Transverse colon (tissue), 4 donors: ENCODE measurements at regions not wholly inside any gene's neighbourhood (a gene's known extent, or its start where the extent isn't known, plus 50 kb on each side); places are given as distances from the start of the nearest gene placed in this dataset.

Experiments used
- DNase-seq: peaks from one replicate; pipeline ENCODE4 v3.0.0-alpha.2; 2019
- H3K27ac ChIP-seq, 4 donors: fragments of 200-600 bp; sonication (generic); 2 replicates each; pipeline ENCODE4 v1.5.1; 2016 to 2018; ENCODE audit warnings: inconsistent platforms in 4 of 4
- H3K27me3 ChIP-seq: fragments of 200-600 bp; sonication (generic); 2 replicates; pipeline ENCODE4 v1.5.1; 2017; ENCODE audit warnings: inconsistent platforms
- H3K36me3 ChIP-seq, 4 donors: fragments of 200-600 bp; sonication (generic); 2 replicates each; pipeline ENCODE4 v1.5.1; 2017 to 2019; ENCODE audit warnings: inconsistent platforms in 4 of 4
- H3K4me1 ChIP-seq, 4 donors: fragments of 200-600 bp; sonication (generic); 2 replicates each; pipeline ENCODE4 v1.5.1; 2017 to 2020; ENCODE audit warnings: inconsistent platforms in 4 of 4
- H3K4me3 ChIP-seq, 4 donors: fragments of 200-600 bp; sonication (generic); 1 replicate in 1 of 4; 2 replicates in 3 of 4; pipeline versions ENCODE4 v1.5.1 to v1.6.1; 2017 to 2019; ENCODE audit warnings: inconsistent platforms in 4 of 4
- H3K9me3 ChIP-seq, 2 donors: fragments of 200-600 bp; sonication (generic); 2 replicates each; pipeline ENCODE4 v1.5.1; 2017 to 2019; ENCODE audit warnings: inconsistent platforms in 2 of 2
- EP300 ChIP-seq: sonication (generic); formaldehyde crosslinking; IDR thresholded peaks from one replicate; pipeline ENCODE4 v1.6.1; 2017; ENCODE audit warnings: antibody characterized with exemption, low read depth
- POLR2A ChIP-seq: fragments of 450-650 bp; IDR thresholded peaks from one replicate; pipeline ENCODE4 v1.6.1; 2016; ENCODE audit warnings: antibody characterized with exemption, mild to moderate bottlenecking, moderate library complexity
- POLR2AphosphoS5 ChIP-seq, 3 donors: sonication (generic); formaldehyde crosslinking; IDR thresholded peaks; one replicate each; pipeline ENCODE4 v1.6.1; 2016; ENCODE audit warnings: antibody characterized with exemption in 3 of 3
- WGBS, 2 donors: methylation state at CpG; one replicate each; pipeline ENCODE4 v1.1.5; 2018; ENCODE audit warnings: low coverage in 1 of 2; 5-methylcytosine and 5-hydroxymethylcytosine counted together
- in situ Hi-C, 4 donors: fragments of 200-750 bp; cut with MboI; loops; one replicate each; pipeline versions ENCODE4 v1.15.0 to v1.15.1; 2017; ENCODE audit warnings: low sequenced_read_pairs in 3 of 4, low pct_ligation_motif_present in 1 of 4, low pct_unique_long_range_greater_than_20kb in 1 of 4
- intact Hi-C: fragments of 100-400 bp; cut with DNase I; formaldehyde crosslinking; loops from one replicate; pipeline ENCODE4 v1.15.1; 2023; ENCODE audit warnings: low total_unique reads
- TF ChIP-seq, protein P1 (sequence below), 5 experiments: fragments of 200-600 bp in 3 of 5; fragments of 450-650 bp in 2 of 5; sonication (generic) in 3 of 5; IDR thresholded peaks; 1 replicate in 2 of 5; 2 replicates in 3 of 5; pipeline ENCODE4 v1.5.1; 2016 to 2017; ENCODE audit warnings: antibody characterized with exemption in 5 of 5, inconsistent platforms in 3 of 5, mild to moderate bottlenecking in 2 of 5, moderate library complexity in 1 of 5

DNA sequence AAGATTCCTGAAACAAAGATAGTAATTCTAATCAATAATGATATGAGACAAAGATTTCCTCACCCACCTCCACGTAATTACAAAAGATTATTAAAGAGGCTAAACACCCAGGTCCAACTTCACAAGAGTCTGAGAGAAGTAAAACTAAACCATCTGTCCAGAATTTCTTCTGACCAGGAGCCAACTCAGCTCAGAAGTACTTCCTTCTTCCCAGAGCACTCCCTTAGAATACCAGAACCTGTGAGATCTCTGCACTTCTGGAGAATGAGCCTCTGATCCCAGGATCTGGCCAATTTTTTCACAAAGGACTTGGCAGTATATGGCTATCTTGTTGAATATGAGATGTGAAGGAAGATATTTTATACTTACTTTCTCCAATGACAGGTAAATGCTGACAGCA, 120.6 kb upstream of the PALMD start:
- Histone ChIP-seq H3K4me3 (no peak overlapping the region), H3K9me3 (no peaks in the 10 kb centered on the region), H3K27ac (no peak overlapping the region), H3K4me1 (no peaks in the 10 kb centered on the region), H3K27me3 (no peaks in the 10 kb centered on the region), H3K36me3 (no peaks in the 10 kb centered on the region)
- TF ChIP-seq EP300: no peak
- TF ChIP-seq POLR2A: no peak
- TF ChIP-seq, protein P1, sequence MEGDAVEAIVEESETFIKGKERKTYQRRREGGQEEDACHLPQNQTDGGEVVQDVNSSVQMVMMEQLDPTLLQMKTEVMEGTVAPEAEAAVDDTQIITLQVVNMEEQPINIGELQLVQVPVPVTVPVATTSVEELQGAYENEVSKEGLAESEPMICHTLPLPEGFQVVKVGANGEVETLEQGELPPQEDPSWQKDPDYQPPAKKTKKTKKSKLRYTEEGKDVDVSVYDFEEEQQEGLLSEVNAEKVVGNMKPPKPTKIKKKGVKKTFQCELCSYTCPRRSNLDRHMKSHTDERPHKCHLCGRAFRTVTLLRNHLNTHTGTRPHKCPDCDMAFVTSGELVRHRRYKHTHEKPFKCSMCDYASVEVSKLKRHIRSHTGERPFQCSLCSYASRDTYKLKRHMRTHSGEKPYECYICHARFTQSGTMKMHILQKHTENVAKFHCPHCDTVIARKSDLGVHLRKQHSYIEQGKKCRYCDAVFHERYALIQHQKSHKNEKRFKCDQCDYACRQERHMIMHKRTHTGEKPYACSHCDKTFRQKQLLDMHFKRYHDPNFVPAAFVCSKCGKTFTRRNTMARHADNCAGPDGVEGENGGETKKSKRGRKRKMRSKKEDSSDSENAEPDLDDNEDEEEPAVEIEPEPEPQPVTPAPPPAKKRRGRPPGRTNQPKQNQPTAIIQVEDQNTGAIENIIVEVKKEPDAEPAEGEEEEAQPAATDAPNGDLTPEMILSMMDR (IDR thresholded peaks at IDR 0.05): no peak
- TF ChIP-seq POLR2AphosphoS5 (IDR thresholded peaks at IDR 0.05): no peak
- in situ Hi-C loops: no loop called here
- WGBS, 2 donors: 41% methylated on average over 1 of the region's 1 CpG; no CpG with 5 or more reads in 1 of the 2 donors
- DNase-seq: no peak
- intact Hi-C loops: no loop called here

DNA sequence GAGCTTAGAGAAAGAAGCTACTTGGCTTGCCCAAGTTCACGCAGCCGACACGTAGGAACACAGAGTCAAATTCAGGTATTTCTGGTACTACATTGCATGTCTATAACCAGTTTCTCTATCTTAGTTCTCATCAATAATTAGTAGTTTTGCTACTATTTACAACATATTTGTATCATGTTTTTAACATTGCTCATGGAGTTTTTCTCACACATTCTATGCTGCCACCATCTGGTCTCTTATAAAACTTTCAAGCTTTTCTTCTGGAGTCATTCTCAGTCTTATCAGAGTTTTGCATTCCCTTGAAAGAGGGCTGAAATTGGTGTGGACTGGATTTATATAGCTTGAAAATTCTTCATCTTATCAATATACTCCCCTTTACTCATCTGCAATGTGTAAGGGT, 118.8 kb upstream of the PALMD start:
- TF ChIP-seq POLR2AphosphoS5 (IDR thresholded peaks at IDR 0.05) (no peak), EP300 (no peak), POLR2A (no peak)
- TF ChIP-seq, protein P1 (IDR thresholded peaks at IDR 0.05): no peak
- no peak overlapping the region for H3K27ac ChIP-seq
- in situ Hi-C loops: no loop called here
- 90 to 95% methylated on average over 3 of the region's 3 CpGs for WGBS, 2 donors
- no peaks in the 10 kb centered on the region for H3K9me3 ChIP-seq
- DNase-seq: no peak
- no peaks in the 10 kb centered on the region for H3K36me3 ChIP-seq
- H3K27me3 ChIP-seq: no peaks in the 10 kb centered on the region
- H3K4me1 ChIP-seq: no peaks in the 10 kb centered on the region
- intact Hi-C loops: no loop called here
- no peak overlapping the region for H3K4me3 ChIP-seq

DNA sequence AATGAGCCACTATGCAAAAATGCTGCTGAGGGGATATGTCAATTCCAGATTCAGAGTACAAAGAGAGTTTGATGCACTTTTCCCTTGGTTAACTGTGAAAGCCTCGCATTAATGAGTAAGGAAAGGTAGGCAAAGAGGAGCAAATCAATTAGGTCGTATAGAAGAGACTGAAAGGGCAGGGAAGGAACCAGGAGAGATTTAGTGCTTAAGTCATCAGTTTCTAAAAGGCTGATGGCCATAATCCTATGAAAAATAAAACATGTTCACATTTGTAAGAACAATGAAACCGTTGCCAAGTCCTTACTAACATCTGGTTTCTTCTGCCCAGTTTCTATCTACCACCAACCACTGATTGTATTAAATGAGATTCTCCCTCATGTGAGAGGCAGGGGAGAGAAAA, 118.4 kb upstream of the PALMD start:
- H3K27ac ChIP-seq: no peak overlapping the region
- H3K27me3 ChIP-seq: no peaks in the 10 kb centered on the region
- no peaks in the 10 kb centered on the region for H3K36me3 ChIP-seq
- no peak for DNase-seq
- WGBS, 2 donors: 52 to 65% methylated on average over 3 of the region's 3 CpGs
- intact Hi-C loops: no loop called here
- TF ChIP-seq POLR2AphosphoS5 (IDR thresholded peaks at IDR 0.05): no peak
- TF ChIP-seq POLR2A: no peak
- TF ChIP-seq EP300: no peak
- TF ChIP-seq, protein P1 (IDR thresholded peaks at IDR 0.05): no peak
- no peaks in the 10 kb centered on the region for H3K4me1 ChIP-seq
- in situ Hi-C loops: no loop called here
- H3K4me3 ChIP-seq: no peak overlapping the region
- no peaks in the 10 kb centered on the region for H3K9me3 ChIP-seq

DNA sequence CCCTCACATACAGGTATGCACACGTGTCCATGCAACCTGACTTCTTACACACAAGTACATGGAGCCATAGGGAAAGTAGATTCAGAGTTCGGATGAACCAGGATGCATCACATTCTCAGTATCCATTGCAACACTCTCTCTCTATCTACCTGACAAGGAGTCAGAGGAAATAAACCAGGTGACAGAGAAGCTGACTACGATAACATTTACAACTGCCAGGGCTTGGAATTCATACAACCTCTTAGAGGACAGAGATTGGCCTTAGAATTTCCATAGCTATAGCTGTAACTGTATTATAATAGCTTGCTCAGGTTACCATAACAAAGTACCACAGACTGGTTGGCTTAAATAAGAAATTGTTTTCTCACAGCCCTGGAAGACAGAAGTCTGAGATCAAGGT, 116.9 kb upstream of the PALMD start:
- in situ Hi-C loops: no loop called here

More for the DNA sequence above, 116.9 kb upstream of the PALMD start:
- Histone ChIP-seq H3K9me3 (no peaks in the 10 kb centered on the region), H3K4me3 (no peak overlapping the region), H3K4me1 (no peaks in the 10 kb centered on the region), H3K27ac (no peak overlapping the region), H3K27me3 (no peaks in the 10 kb centered on the region), H3K36me3 (no peaks in the 10 kb centered on the region)
- intact Hi-C loops: no loop called here
- 74 to 82% methylated on average over 3 of the region's 3 CpGs for WGBS, 2 donors
- TF ChIP-seq EP300 (no peak), POLR2A (no peak), POLR2AphosphoS5 (IDR thresholded peaks at IDR 0.05) (no peak)
- TF ChIP-seq, protein P1 (IDR thresholded peaks at IDR 0.05): no peak
- no peak for DNase-seq
